ENCODE measurements at regions not wholly inside any gene's neighbourhood (a gene's known extent, or its start where the extent isn't known, plus 50 kb on each side); places are given as distances from the start of the nearest gene placed in this dataset.

DNA sequence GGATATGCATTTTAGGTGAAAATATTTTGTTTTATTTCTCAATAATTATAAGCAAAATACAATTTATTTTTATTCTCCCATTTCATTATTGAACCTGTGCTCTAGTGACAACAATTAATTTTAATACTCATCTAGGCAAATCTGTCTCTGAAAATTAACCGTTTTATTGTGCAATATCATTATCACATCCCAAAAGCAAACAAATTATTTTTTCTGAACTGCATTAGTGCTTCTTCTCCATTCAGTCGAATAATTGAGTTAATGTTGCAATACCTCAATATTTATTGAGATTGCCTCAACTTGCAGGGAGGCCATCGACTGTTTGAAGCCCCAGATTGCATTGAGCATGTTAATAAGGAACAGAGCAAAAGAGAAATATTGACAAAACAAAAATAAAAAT, 303.2 kb upstream of the LRFN5 start:
- H3K36me3 Mint-ChIP-seq (ENCODE audit: low read depth) = no peaks in the 10 kb centered on the region
- TF ChIP-seq JUNB (IDR thresholded peaks at IDR 0.05; ENCODE audit: unreplicated experiment) (no peak), EZH2 (IDR thresholded peaks at IDR 0.05; ENCODE audit: low read depth, unreplicated experiment) (no peak), NANOG (IDR thresholded peaks at IDR 0.05; ENCODE audit: borderline replicate concordance) (no peak), STAT1 (IDR thresholded peaks at IDR 0.05; ENCODE audit: unreplicated experiment) (no peak), ZNF114 (CRISPR knock-in tag; IDR thresholded peaks at IDR 0.05) (no peak), POLR2AphosphoS5 (IDR thresholded peaks at IDR 0.05; ENCODE audit: low read depth) (no peak), CREB1 (CRISPR knock-in tag; IDR thresholded peaks at IDR 0.05; ENCODE audit: low read depth) (no peak), ZNF331 (CRISPR knock-in tag; IDR thresholded peaks at IDR 0.05; ENCODE audit: low read depth) (no peak), EZH2phosphoT487 (IDR thresholded peaks at IDR 0.05; ENCODE audit: unreplicated experiment) (no peak)
- TF ChIP-seq, protein P1, sequence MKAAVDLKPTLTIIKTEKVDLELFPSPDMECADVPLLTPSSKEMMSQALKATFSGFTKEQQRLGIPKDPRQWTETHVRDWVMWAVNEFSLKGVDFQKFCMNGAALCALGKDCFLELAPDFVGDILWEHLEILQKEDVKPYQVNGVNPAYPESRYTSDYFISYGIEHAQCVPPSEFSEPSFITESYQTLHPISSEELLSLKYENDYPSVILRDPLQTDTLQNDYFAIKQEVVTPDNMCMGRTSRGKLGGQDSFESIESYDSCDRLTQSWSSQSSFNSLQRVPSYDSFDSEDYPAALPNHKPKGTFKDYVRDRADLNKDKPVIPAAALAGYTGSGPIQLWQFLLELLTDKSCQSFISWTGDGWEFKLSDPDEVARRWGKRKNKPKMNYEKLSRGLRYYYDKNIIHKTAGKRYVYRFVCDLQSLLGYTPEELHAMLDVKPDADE (IDR thresholded peaks at IDR 0.05) = no peak
- TF ChIP-seq, protein P2, sequence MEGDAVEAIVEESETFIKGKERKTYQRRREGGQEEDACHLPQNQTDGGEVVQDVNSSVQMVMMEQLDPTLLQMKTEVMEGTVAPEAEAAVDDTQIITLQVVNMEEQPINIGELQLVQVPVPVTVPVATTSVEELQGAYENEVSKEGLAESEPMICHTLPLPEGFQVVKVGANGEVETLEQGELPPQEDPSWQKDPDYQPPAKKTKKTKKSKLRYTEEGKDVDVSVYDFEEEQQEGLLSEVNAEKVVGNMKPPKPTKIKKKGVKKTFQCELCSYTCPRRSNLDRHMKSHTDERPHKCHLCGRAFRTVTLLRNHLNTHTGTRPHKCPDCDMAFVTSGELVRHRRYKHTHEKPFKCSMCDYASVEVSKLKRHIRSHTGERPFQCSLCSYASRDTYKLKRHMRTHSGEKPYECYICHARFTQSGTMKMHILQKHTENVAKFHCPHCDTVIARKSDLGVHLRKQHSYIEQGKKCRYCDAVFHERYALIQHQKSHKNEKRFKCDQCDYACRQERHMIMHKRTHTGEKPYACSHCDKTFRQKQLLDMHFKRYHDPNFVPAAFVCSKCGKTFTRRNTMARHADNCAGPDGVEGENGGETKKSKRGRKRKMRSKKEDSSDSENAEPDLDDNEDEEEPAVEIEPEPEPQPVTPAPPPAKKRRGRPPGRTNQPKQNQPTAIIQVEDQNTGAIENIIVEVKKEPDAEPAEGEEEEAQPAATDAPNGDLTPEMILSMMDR (conservative IDR thresholded peaks at IDR 0.05; ENCODE audit: low read depth in 2 of 2) = no peak
- TF ChIP-seq, protein P3, sequence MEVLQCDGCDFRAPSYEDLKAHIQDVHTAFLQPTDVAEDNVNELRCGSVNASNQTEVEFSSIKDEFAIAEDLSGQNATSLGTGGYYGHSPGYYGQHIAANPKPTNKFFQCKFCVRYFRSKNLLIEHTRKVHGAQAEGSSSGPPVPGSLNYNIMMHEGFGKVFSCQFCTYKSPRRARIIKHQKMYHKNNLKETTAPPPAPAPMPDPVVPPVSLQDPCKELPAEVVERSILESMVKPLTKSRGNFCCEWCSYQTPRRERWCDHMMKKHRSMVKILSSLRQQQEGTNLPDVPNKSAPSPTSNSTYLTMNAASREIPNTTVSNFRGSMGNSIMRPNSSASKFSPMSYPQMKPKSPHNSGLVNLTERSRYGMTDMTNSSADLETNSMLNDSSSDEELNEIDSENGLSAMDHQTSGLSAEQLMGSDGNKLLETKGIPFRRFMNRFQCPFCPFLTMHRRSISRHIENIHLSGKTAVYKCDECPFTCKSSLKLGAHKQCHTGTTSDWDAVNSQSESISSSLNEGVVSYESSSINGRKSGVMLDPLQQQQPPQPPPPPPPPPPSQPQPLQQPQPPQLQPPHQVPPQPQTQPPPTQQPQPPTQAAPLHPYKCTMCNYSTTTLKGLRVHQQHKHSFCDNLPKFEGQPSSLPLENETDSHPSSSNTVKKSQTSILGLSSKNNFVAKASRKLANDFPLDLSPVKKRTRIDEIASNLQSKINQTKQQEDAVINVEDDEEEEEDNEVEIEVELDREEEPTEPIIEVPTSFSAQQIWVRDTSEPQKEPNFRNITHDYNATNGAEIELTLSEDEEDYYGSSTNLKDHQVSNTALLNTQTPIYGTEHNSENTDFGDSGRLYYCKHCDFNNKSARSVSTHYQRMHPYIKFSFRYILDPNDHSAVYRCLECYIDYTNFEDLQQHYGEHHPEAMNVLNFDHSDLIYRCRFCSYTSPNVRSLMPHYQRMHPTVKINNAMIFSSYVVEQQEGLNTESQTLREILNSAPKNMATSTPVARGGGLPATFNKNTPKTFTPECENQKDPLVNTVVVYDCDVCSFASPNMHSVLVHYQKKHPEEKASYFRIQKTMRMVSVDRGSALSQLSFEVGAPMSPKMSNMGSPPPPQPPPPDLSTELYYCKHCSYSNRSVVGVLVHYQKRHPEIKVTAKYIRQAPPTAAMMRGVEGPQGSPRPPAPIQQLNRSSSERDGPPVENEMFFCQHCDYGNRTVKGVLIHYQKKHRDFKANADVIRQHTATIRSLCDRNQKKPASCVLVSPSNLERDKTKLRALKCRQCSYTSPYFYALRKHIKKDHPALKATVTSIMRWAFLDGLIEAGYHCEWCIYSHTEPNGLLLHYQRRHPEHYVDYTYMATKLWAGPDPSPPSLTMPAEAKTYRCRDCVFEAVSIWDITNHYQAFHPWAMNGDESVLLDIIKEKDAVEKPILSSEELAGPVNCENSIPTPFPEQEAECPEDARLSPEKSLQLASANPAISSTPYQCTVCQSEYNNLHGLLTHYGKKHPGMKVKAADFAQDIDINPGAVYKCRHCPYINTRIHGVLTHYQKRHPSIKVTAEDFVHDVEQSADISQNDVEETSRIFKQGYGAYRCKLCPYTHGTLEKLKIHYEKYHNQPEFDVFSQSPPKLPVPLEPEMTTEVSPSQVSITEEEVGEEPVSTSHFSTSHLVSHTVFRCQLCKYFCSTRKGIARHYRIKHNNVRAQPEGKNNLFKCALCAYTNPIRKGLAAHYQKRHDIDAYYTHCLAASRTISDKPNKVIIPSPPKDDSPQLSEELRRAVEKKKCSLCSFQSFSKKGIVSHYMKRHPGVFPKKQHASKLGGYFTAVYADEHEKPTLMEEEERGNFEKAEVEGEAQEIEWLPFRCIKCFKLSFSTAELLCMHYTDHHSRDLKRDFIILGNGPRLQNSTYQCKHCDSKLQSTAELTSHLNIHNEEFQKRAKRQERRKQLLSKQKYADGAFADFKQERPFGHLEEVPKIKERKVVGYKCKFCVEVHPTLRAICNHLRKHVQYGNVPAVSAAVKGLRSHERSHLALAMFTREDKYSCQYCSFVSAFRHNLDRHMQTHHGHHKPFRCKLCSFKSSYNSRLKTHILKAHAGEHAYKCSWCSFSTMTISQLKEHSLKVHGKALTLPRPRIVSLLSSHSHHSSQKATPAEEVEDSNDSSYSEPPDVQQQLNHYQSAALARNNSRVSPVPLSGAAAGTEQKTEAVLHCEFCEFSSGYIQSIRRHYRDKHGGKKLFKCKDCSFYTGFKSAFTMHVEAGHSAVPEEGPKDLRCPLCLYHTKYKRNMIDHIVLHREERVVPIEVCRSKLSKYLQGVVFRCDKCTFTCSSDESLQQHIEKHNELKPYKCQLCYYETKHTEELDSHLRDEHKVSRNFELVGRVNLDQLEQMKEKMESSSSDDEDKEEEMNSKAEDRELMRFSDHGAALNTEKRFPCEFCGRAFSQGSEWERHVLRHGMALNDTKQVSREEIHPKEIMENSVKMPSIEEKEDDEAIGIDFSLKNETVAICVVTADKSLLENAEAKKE (CRISPR knock-in tag; IDR thresholded peaks at IDR 0.05) = no peak
- TF ChIP-seq, protein P4, sequence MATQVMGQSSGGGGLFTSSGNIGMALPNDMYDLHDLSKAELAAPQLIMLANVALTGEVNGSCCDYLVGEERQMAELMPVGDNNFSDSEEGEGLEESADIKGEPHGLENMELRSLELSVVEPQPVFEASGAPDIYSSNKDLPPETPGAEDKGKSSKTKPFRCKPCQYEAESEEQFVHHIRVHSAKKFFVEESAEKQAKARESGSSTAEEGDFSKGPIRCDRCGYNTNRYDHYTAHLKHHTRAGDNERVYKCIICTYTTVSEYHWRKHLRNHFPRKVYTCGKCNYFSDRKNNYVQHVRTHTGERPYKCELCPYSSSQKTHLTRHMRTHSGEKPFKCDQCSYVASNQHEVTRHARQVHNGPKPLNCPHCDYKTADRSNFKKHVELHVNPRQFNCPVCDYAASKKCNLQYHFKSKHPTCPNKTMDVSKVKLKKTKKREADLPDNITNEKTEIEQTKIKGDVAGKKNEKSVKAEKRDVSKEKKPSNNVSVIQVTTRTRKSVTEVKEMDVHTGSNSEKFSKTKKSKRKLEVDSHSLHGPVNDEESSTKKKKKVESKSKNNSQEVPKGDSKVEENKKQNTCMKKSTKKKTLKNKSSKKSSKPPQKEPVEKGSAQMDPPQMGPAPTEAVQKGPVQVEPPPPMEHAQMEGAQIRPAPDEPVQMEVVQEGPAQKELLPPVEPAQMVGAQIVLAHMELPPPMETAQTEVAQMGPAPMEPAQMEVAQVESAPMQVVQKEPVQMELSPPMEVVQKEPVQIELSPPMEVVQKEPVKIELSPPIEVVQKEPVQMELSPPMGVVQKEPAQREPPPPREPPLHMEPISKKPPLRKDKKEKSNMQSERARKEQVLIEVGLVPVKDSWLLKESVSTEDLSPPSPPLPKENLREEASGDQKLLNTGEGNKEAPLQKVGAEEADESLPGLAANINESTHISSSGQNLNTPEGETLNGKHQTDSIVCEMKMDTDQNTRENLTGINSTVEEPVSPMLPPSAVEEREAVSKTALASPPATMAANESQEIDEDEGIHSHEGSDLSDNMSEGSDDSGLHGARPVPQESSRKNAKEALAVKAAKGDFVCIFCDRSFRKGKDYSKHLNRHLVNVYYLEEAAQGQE (IDR thresholded peaks at IDR 0.05; ENCODE audit: unreplicated experiment) = no peak
- peaks cover 22% of the 10 kb centered on the region for H3K4me1 Mint-ChIP-seq
- Histone ChIP-seq H3K4me3 (no peak overlapping the region), H3K79me2 (replicated peaks; ENCODE audit: insufficient read depth) (no peaks in the 10 kb centered on the region), H3K27me3 (ENCODE audit: insufficient read depth) (no peaks in the 10 kb centered on the region), H3K4me2 (no peak overlapping the region), H3K9me2 (ENCODE audit: insufficient read depth) (no peaks in the 10 kb centered on the region), H3K27ac (ENCODE audit: low read depth) (no peak overlapping the region), H3F3A (replicated peaks; ENCODE audit: low read depth) (no peaks in the 10 kb centered on the region), H2AFZ (no peak overlapping the region), H3K36me3 (ENCODE audit: insufficient read depth) (no peaks in the 10 kb centered on the region), H3K4me1 (ENCODE audit: insufficient read depth) (peaks cover 29% of the 10 kb centered on the region), H4K20me1 (replicated peaks; ENCODE audit: insufficient read depth) (no peaks in the 10 kb centered on the region)
- DNase-seq (ENCODE audit: low spot score) (no peak), ATAC-seq (no peak)
- H3K9me3 Mint-ChIP-seq = no peaks in the 10 kb centered on the region
- H3K4me3 Mint-ChIP-seq = no peak overlapping the region
- no peaks in the 10 kb centered on the region for H3K27me3 Mint-ChIP-seq (ENCODE audit: insufficient read depth, low read depth, poor library complexity)
- H3K27ac Mint-ChIP-seq = no peak overlapping the region

Measured in GM23338 (cell line).